ENCODE measurements at regions not wholly inside any gene's neighbourhood (a gene's known extent, or its start where the extent isn't known, plus 50 kb on each side); places are given as distances from the start of the nearest gene placed in this dataset.

DNA sequence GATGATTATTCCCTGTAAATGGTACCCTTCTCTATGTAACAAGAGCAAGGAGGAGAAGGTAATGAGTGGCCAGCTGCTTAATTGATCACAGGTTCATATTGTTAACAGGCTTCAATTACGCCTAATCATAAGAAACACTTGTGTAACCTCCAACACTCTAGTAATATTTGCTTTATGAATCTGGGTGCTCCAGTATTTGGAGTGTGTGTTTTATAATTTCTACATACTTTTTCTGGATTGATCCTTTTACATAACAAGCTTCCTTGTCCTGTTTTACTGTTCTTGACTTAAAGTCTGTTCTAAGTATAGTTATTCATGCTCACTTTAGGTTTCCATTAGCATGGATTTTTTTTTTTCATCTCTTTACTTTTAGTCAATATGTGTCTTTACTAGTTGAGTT is 984.2 kb downstream of the AMY1C start:
- Histone ChIP-seq H3K4me1 (ENCODE audit: control insufficient read depth in 1 of 2, low read depth in 2 of 2) (no peaks in the 10 kb centered on the region), H3K36me3 (no peaks in the 10 kb centered on the region), H3K9me3 (no peaks in the 10 kb centered on the region), H3K4me3 (no peak overlapping the region), H3K27ac (no peak overlapping the region), H3K27me3 (replicated peaks; ENCODE audit: insufficient read depth) (no peaks in the 10 kb centered on the region)
- DNase-seq (ENCODE audit: low spot score) = no peak
- no peak for ATAC-seq (ENCODE audit: insufficient number of reproducible peaks, low FRiP score, low read depth)
- TF ChIP-seq, protein P1, sequence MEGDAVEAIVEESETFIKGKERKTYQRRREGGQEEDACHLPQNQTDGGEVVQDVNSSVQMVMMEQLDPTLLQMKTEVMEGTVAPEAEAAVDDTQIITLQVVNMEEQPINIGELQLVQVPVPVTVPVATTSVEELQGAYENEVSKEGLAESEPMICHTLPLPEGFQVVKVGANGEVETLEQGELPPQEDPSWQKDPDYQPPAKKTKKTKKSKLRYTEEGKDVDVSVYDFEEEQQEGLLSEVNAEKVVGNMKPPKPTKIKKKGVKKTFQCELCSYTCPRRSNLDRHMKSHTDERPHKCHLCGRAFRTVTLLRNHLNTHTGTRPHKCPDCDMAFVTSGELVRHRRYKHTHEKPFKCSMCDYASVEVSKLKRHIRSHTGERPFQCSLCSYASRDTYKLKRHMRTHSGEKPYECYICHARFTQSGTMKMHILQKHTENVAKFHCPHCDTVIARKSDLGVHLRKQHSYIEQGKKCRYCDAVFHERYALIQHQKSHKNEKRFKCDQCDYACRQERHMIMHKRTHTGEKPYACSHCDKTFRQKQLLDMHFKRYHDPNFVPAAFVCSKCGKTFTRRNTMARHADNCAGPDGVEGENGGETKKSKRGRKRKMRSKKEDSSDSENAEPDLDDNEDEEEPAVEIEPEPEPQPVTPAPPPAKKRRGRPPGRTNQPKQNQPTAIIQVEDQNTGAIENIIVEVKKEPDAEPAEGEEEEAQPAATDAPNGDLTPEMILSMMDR (IDR thresholded peaks at IDR 0.05) = no peak

DNA sequence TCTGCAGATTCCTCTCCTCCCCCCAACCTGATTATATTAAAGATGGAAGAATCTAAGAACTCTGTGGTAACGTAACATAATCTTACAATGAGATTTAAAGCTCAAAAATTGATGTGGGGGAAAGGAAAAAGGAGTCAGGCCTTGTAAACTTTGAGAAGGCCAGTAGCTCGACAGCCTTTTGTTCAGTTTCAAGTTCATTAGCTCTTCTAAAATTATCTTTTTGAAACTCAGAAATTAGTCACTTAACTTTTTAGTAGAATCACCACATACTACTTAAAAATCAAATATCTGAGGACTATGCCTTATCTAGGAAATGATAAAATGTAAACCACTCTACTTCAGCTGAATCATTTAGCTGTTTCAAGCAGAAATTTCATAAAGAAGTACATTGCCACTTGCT is 996.2 kb downstream of the AMY1C start:
- ATAC-seq (ENCODE audit: insufficient number of reproducible peaks, low FRiP score, low read depth) (no peak), DNase-seq (ENCODE audit: low spot score) (no peak)
- TF ChIP-seq, protein P1 (IDR thresholded peaks at IDR 0.05) = no peak
- H3K4me3 ChIP-seq = no peak overlapping the region
- H3K27me3 ChIP-seq (replicated peaks; ENCODE audit: insufficient read depth) = no peaks in the 10 kb centered on the region
- no peaks in the 10 kb centered on the region for H3K36me3 ChIP-seq
- no peaks in the 10 kb centered on the region for H3K4me1 ChIP-seq (ENCODE audit: control insufficient read depth in 1 of 2, low read depth in 2 of 2)
- no peak overlapping the region for H3K27ac ChIP-seq
- no peaks in the 10 kb centered on the region for H3K9me3 ChIP-seq

DNA sequence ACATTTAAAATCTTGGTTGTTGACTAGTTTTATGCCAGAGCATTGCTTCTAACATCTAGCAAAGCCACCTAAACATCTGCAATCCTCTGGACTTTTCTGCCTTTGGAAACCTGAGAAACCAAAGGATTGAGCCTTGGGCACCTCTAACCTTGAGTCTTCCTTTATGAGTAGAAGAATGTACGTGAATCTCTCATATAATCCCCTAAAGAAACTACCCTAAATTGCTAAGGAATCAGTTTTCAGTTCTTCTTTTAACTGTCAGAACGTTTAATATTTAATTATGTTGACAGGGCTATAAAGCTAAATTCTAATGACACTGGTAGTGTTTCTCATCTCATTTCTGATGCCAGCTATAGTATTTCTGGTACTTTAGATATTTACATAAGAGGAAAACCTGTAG is 997.3 kb downstream of the AMY1C start:
- H3K36me3 ChIP-seq = no peaks in the 10 kb centered on the region
- ATAC-seq (ENCODE audit: insufficient number of reproducible peaks, low FRiP score, low read depth) (no peak), DNase-seq (ENCODE audit: low spot score) (no peak)
- no peaks in the 10 kb centered on the region for H3K9me3 ChIP-seq
- no peaks in the 10 kb centered on the region for H3K27me3 ChIP-seq (replicated peaks; ENCODE audit: insufficient read depth)
- no peaks in the 10 kb centered on the region for H3K4me1 ChIP-seq (ENCODE audit: control insufficient read depth in 1 of 2, low read depth in 2 of 2)
- H3K27ac ChIP-seq = no peak overlapping the region
- TF ChIP-seq, protein P1 (IDR thresholded peaks at IDR 0.05) = no peak
- no peak overlapping the region for H3K4me3 ChIP-seq

DNA sequence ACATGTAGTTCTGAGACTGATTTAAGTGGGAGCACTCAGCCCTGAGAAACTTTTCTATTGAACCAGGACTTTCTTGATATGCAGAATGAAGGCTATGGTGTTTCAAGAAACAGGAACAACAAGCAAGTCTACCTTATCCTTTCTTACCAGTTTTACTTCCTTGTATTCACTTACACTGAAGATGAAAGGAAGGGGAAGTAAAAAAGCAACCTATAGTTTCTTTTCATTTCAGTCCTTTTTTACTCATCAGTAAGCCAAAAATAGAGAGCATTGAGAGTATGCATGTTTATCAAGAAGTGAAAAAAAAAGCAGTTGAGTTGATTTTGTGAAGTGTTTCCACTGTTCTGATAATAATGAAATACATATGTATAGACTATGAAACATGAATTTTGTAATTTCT is 1010.3 kb downstream of the AMY1C start:
- ATAC-seq (ENCODE audit: insufficient number of reproducible peaks, low FRiP score, low read depth) (no peak), DNase-seq (ENCODE audit: low spot score) (no peak)
- H3K36me3 ChIP-seq = no peaks in the 10 kb centered on the region
- H3K4me1 ChIP-seq (ENCODE audit: control insufficient read depth in 1 of 2, low read depth in 2 of 2) = no peaks in the 10 kb centered on the region
- no peaks in the 10 kb centered on the region for H3K9me3 ChIP-seq
- no peak overlapping the region for H3K27ac ChIP-seq
- TF ChIP-seq, protein P1 (IDR thresholded peaks at IDR 0.05) = no peak
- H3K4me3 ChIP-seq = no peak overlapping the region
- no peaks in the 10 kb centered on the region for H3K27me3 ChIP-seq (replicated peaks; ENCODE audit: insufficient read depth)

DNA sequence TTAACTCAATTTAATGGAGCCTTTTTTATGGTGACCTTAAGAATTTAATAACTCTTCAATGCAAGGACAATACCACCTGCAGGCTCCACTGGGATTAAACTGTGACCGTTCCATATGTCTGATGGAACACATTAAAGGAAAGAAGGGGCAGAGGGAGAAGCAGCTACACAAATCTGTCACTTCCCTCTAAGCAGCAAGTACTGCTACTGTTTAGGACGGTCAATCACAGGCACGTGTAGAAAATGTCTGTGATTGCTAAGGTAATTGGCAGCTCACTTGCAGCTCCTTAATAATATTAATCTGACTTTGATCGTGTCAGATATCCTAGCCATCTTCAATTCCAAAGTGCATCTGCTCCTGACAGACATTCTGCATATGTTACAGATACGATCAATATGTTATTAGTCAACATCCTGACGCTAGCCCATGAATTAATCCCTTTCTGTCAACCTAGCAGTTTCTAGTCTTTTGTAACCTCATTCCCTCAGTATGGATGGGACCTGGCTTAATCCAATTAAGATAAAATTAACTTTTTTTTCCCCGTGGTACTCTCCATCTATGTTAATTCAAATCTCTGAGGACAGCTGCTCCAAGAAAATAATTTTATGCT is 1012.4 kb downstream of the AMY1C start:
- Histone ChIP-seq H3K36me3 (no peaks in the 10 kb centered on the region), H3K9me3 (no peaks in the 10 kb centered on the region), H3K27me3 (replicated peaks; ENCODE audit: insufficient read depth) (no peaks in the 10 kb centered on the region), H3K4me3 (no peak overlapping the region), H3K27ac (no peak overlapping the region), H3K4me1 (ENCODE audit: control insufficient read depth in 1 of 2, low read depth in 2 of 2) (no peaks in the 10 kb centered on the region)
- no peak for ATAC-seq (ENCODE audit: insufficient number of reproducible peaks, low FRiP score, low read depth)
- DNase-seq (ENCODE audit: low spot score) = no peak
- TF ChIP-seq, protein P1 (IDR thresholded peaks at IDR 0.05) = no peak

Data from thoracic aorta (tissue), 2 donors.